Loucy (cell line): ENCODE measurements at regions not wholly inside any gene's neighbourhood (a gene's known extent, or its start where the extent isn't known, plus 50 kb on each side); places are given as distances from the start of the nearest gene placed in this dataset.

ENCODE experiments used
- EZH2phosphoT487 ChIP-seq: fragments of 200-600 bp; IDR thresholded peaks from 2 replicates; pipeline ENCODE4 v1.6.1; 2018; ENCODE audit warnings: antibody characterized with exemption, mild to moderate bottlenecking, moderate library complexity, borderline replicate concordance
- TF ChIP-seq, protein P1 (sequence below): fragments of 200-600 bp; sonication (generic); conservative IDR thresholded peaks from 2 replicates; pipeline ENCODE4 v1.5.1; 2014; ENCODE audit warnings: mild to moderate bottlenecking, antibody characterized with exemption, low read length

DNA sequence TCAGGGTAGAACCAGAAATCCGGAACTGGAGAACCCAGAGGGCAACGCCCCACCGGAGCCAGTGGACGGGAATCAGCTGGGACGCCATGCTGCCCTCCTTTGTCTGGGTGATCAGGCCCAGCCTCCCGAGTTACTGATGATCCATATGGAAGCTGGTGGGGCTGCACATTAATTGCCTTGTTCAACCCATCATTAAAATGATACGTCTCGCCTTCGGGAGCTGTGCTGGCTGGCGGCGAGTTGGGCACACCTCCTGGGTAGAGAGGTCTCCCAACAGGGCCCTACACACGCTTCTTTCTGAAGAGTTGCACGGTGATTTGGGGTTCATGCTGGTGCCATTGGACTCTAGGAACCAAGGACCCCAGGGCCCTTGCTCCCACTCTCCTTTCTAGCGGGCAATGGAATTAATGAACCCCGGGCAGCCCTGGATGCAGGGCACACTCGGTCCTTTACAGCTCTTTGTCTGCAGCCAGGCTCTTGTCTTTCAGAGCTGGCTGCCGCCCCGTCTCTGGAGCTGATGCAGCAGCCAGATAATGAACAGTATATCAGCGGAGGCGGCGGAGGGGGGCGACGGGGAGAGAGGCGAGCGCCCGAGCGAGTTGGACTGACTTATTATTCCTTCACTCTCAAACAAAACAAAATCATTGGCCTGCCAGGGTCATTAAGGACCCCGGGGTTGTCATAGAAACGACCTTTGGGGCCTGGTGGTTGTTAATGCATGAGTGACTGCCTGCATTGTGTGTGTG lies 412.2 kb upstream of the ZMIZ1 start:
- TF ChIP-seq, protein P1, sequence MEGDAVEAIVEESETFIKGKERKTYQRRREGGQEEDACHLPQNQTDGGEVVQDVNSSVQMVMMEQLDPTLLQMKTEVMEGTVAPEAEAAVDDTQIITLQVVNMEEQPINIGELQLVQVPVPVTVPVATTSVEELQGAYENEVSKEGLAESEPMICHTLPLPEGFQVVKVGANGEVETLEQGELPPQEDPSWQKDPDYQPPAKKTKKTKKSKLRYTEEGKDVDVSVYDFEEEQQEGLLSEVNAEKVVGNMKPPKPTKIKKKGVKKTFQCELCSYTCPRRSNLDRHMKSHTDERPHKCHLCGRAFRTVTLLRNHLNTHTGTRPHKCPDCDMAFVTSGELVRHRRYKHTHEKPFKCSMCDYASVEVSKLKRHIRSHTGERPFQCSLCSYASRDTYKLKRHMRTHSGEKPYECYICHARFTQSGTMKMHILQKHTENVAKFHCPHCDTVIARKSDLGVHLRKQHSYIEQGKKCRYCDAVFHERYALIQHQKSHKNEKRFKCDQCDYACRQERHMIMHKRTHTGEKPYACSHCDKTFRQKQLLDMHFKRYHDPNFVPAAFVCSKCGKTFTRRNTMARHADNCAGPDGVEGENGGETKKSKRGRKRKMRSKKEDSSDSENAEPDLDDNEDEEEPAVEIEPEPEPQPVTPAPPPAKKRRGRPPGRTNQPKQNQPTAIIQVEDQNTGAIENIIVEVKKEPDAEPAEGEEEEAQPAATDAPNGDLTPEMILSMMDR: no peak
- TF ChIP-seq EZH2phosphoT487: no peak
